ENCODE measurements at regions not wholly inside any gene's neighbourhood (a gene's known extent, or its start where the extent isn't known, plus 50 kb on each side); places are given as distances from the start of the nearest gene placed in this dataset.
"Not testable (repeated sequence)": the region's sequence is repeated elsewhere in the genome, so short reads cannot be mapped to it uniquely, and the experiment has no call there.

- DNase-seq (ENCODE audit: low read depth, low spot score) = no peak
Measured at GRCh38 chr13:79621902-79622301, 140.9 kb downstream of the NDFIP2 start.

- DNase-seq (ENCODE audit: low read depth, low spot score) = no peak
Measured at GRCh38 chr13:79621449-79621848, 140.5 kb downstream of the NDFIP2 start.

GRCh38 chr13:79614250-79614918, 133.4 kb downstream of the NDFIP2 start:
- DNase-seq (ENCODE audit: low read depth, low spot score) = no peak

- no peak for DNase-seq (ENCODE audit: low read depth, low spot score)
Measured at GRCh38 chr13:79612604-79613003, 131.6 kb downstream of the NDFIP2 start.

GRCh38 chr13:79607895-79608294, 126.9 kb downstream of the NDFIP2 start:
- not testable (repeated sequence) for DNase-seq (ENCODE audit: low read depth, low spot score)
